Neuronal stem cell (in vitro differentiated cells): ENCODE measurements at regions not wholly inside any gene's neighbourhood (a gene's known extent, or its start where the extent isn't known, plus 50 kb on each side); places are given as distances from the start of the nearest gene placed in this dataset.

ENCODE experiments used
- DNase-seq: peaks from one replicate; pipeline ENCODE4 v3.0.0-alpha.2; 2013; ENCODE audit warnings: low spot score
- H2AFZ ChIP-seq: one replicate; pipeline ENCODE4 v1.6.1; 2013; ENCODE audit warnings: mild to moderate bottlenecking, low read length, inconsistent platforms
- H2AK5ac ChIP-seq: 2 replicates; pipeline ENCODE4 v1.6.1; 2013; ENCODE audit warnings: low read depth, mild to moderate bottlenecking, inconsistent platforms, low read length, moderate library complexity, mixed read lengths
- H2BK120ac ChIP-seq: 2 replicates; pipeline ENCODE4 v1.6.1; 2013; ENCODE audit warnings: low read depth, mild to moderate bottlenecking, inconsistent platforms, low read length, moderate library complexity, mixed read lengths
- H2BK12ac ChIP-seq: one replicate; pipeline ENCODE4 v1.6.1; 2013; ENCODE audit warnings: low read length, inconsistent platforms
- H2BK15ac ChIP-seq: 2 replicates; pipeline ENCODE4 v1.6.1; 2013; ENCODE audit warnings: mild to moderate bottlenecking, low read length, inconsistent platforms, mixed read lengths
- H2BK5ac ChIP-seq: one replicate; pipeline ENCODE4 v1.6.1; 2013; ENCODE audit warnings: inconsistent platforms, mild to moderate bottlenecking, low read length, moderate library complexity
- H3K14ac ChIP-seq: one replicate; pipeline ENCODE4 v1.6.1; 2013; ENCODE audit warnings: low read length, inconsistent platforms
- H3K18ac ChIP-seq: 2 replicates; pipeline ENCODE4 v1.6.1; 2013; ENCODE audit warnings: low read length, inconsistent platforms
- H3K23ac ChIP-seq: 2 replicates; pipeline ENCODE4 v1.6.1; 2013; ENCODE audit warnings: low read depth, mild to moderate bottlenecking, mixed read lengths, low read length, inconsistent platforms; ENCODE audit not compliant: poor library complexity
- H3K27ac ChIP-seq: replicated peaks from 3 replicates; pipeline ENCODE4 v1.5.1; 2013; ENCODE audit warnings: low read length, inconsistent platforms
- H3K27me3 ChIP-seq, 3 experiments: 2 replicates each; pipeline ENCODE4 v1.6.1; 2013; ENCODE audit warnings: low read length in 3 of 3, mild to moderate bottlenecking in 2 of 3, inconsistent platforms in 1 of 3, low read depth in 1 of 3, mixed read lengths in 1 of 3, moderate library complexity in 1 of 3; ENCODE audit not compliant: control insufficient read depth in 3 of 3, insufficient read depth in 3 of 3
- H3K36me3 ChIP-seq, 2 donors: replicated peaks in 1 of 2; 2 replicates each; pipeline ENCODE4 v1.6.1; 2013; ENCODE audit warnings: low read length in 2 of 2; ENCODE audit not compliant: control insufficient read depth in 2 of 2, insufficient read depth in 2 of 2
- H3K4ac ChIP-seq: 2 replicates; pipeline ENCODE4 v1.6.1; 2013; ENCODE audit warnings: inconsistent platforms, mild to moderate bottlenecking, low read length, moderate library complexity
- H3K4me1 ChIP-seq, 2 donors: 1 replicate in 1 of 2; 2 replicates in 1 of 2; pipeline ENCODE4 v1.6.1; 2013; ENCODE audit warnings: low read length in 2 of 2, low read depth in 1 of 2; ENCODE audit not compliant: control insufficient read depth in 2 of 2, insufficient read depth in 1 of 2
- H3K4me2 ChIP-seq: one replicate; pipeline ENCODE4 v1.6.1; 2013; ENCODE audit warnings: mild to moderate bottlenecking, low read length, inconsistent platforms; ENCODE audit not compliant: insufficient read depth, poor library complexity, severe bottlenecking
- H3K4me3 ChIP-seq, 2 donors: 2 replicates each; pipeline ENCODE4 v1.5.1; 2013; ENCODE audit warnings: low read length in 2 of 2, mild to moderate bottlenecking in 2 of 2, inconsistent platforms in 1 of 2, moderate library complexity in 1 of 2
- H3K79me1 ChIP-seq: one replicate; pipeline ENCODE4 v1.6.1; 2013; ENCODE audit warnings: low read depth, mild to moderate bottlenecking, inconsistent platforms, low read length, moderate library complexity
- H3K9ac ChIP-seq: one replicate; pipeline ENCODE4 v1.6.1; 2013; ENCODE audit warnings: mild to moderate bottlenecking, low read depth, low read length, inconsistent platforms; ENCODE audit not compliant: poor library complexity
- H3K9me3 ChIP-seq, 2 donors: replicated peaks in 1 of 2; 2 replicates each; pipeline versions ENCODE3 to v1.6.1; 2013; ENCODE audit warnings: low read length in 2 of 2, mild to moderate bottlenecking in 2 of 2, inconsistent platforms in 1 of 2, low read depth in 1 of 2, mixed read lengths in 1 of 2, moderate library complexity in 1 of 2; ENCODE audit not compliant: control insufficient read depth in 2 of 2, insufficient read depth in 1 of 2
- H4K8ac ChIP-seq: one replicate; pipeline ENCODE4 v1.6.1; 2013; ENCODE audit warnings: low read depth, mild to moderate bottlenecking, inconsistent platforms, low read length, moderate library complexity
- H4K91ac ChIP-seq: one replicate; pipeline ENCODE4 v1.6.1; 2013; ENCODE audit warnings: low read length, low read depth, mild to moderate bottlenecking, inconsistent platforms; ENCODE audit not compliant: poor library complexity
- WGBS, 2 donors: extraction: QIAGEN DNeasy Blood & Tissue Kit; methylation state at CpG; one replicate each; pipeline ENCODE4 v1.1.7; 2013; ENCODE audit warnings: missing lambda C conversion rate in 2 of 2, mixed read lengths in 1 of 2; ENCODE audit not compliant: insufficient read length in 2 of 2, insufficient replicate concordance in 1 of 2; ENCODE audit errors: extremely low coverage in 2 of 2; 5-methylcytosine and 5-hydroxymethylcytosine counted together

- H3K23ac ChIP-seq, result no peak overlapping the region
- no peaks in the 10 kb centered on the region for H3K36me3 ChIP-seq
- no peak overlapping the region for H2BK5ac ChIP-seq
- H3K18ac ChIP-seq, result no peak overlapping the region
- H2AFZ ChIP-seq, result peak overlapping the region; percentile 32
- H3K4me3 ChIP-seq, result no peak overlapping the region
- H3K14ac ChIP-seq, result no peak overlapping the region
- H3K27ac ChIP-seq, result no peak overlapping the region
- no peaks in the 10 kb centered on the region for H3K4me1 ChIP-seq
- no peak overlapping the region for H3K4ac ChIP-seq
- H2BK15ac ChIP-seq, result no peak overlapping the region
- no peak overlapping the region for H3K9ac ChIP-seq
- no peak overlapping the region for H4K8ac ChIP-seq
- no peak overlapping the region for H2BK12ac ChIP-seq
- H3K79me1 ChIP-seq, result no peaks in the 10 kb centered on the region
- no peaks in the 10 kb centered on the region for H3K27me3 ChIP-seq
- H2AK5ac ChIP-seq, result no peak overlapping the region
- no peak overlapping the region for H2BK120ac ChIP-seq
- H4K91ac ChIP-seq, result no peak overlapping the region
- H3K4me2 ChIP-seq, result no peak overlapping the region
- H3K9me3 ChIP-seq, result no peaks in the 10 kb centered on the region
- no peak for DNase-seq
- no CpG with 5 or more reads among the region's 5 CpGs for WGBS, 2 donors
Measured at GRCh38 chr3:177802151-177802900, 605.0 kb upstream of the TBL1XR1 start.

- no peak overlapping the region for H2AFZ ChIP-seq
- no peak overlapping the region for H3K14ac ChIP-seq
- H3K4me3 ChIP-seq, result no peak overlapping the region
- no peak overlapping the region for H3K18ac ChIP-seq
- H4K91ac ChIP-seq, result no peak overlapping the region
- H3K36me3 ChIP-seq, result no peaks in the 10 kb centered on the region
- no peak overlapping the region for H2BK5ac ChIP-seq
- H4K8ac ChIP-seq, result no peak overlapping the region
- no peak overlapping the region for H2AK5ac ChIP-seq
- no peak overlapping the region for H2BK120ac ChIP-seq
- H3K23ac ChIP-seq, result no peak overlapping the region
- H2BK12ac ChIP-seq, result no peak overlapping the region
- no peak overlapping the region for H3K9ac ChIP-seq
- no peaks in the 10 kb centered on the region for H3K9me3 ChIP-seq
- H3K4me2 ChIP-seq, result no peak overlapping the region
- no peak for DNase-seq
- no CpG with 5 or more reads among the region's 4 CpGs for WGBS, 2 donors
- no peak overlapping the region for H3K27ac ChIP-seq
- no peaks in the 10 kb centered on the region for H3K27me3 ChIP-seq
- no peak overlapping the region for H3K4ac ChIP-seq
- H2BK15ac ChIP-seq, result no peak overlapping the region
- no peaks in the 10 kb centered on the region for H3K79me1 ChIP-seq
- no peaks in the 10 kb centered on the region for H3K4me1 ChIP-seq
Measured at GRCh38 chr3:177803500-177803899, 606.2 kb upstream of the TBL1XR1 start.

- Histone ChIP-seq H3K4me2 (no peak overlapping the region), H3K18ac (no peak overlapping the region), H3K14ac (no peak overlapping the region), H2AK5ac (no peak overlapping the region), H2BK15ac (no peak overlapping the region), H3K4ac (no peak overlapping the region), H2BK5ac (no peak overlapping the region), H3K4me1 (no peaks in the 10 kb centered on the region), H3K4me3 (no peak overlapping the region), H3K36me3 (no peaks in the 10 kb centered on the region), H3K79me1 (no peaks in the 10 kb centered on the region), H3K27me3 (no peaks in the 10 kb centered on the region), H4K8ac (no peak overlapping the region), H2BK12ac (no peak overlapping the region), H3K27ac (no peak overlapping the region), H3K23ac (no peak overlapping the region), H2BK120ac (no peak overlapping the region), H2AFZ (no peak overlapping the region), H3K9ac (no peak overlapping the region), H4K91ac (no peak overlapping the region), H3K9me3 (no peaks in the 10 kb centered on the region)
- DNase-seq, result no peak
- no CpG with 5 or more reads among the region's 3 CpGs for WGBS, 2 donors
Measured at GRCh38 chr3:177804032-177804431, 606.8 kb upstream of the TBL1XR1 start.

- Histone ChIP-seq H2BK120ac (no peak overlapping the region), H3K4me3 (no peak overlapping the region), H3K4me2 (no peak overlapping the region), H3K4me1 (no peaks in the 10 kb centered on the region), H2BK5ac (no peak overlapping the region), H3K9ac (no peak overlapping the region), H4K91ac (no peak overlapping the region), H4K8ac (no peak overlapping the region), H3K27ac (no peak overlapping the region), H3K27me3 (no peaks in the 10 kb centered on the region), H2AK5ac (no peak overlapping the region), H3K9me3 (no peaks in the 10 kb centered on the region), H2BK12ac (no peak overlapping the region), H2AFZ (no peak overlapping the region), H2BK15ac (no peak overlapping the region), H3K23ac (no peak overlapping the region), H3K79me1 (no peaks in the 10 kb centered on the region), H3K14ac (no peak overlapping the region), H3K18ac (no peak overlapping the region), H3K4ac (no peak overlapping the region), H3K36me3 (no peaks in the 10 kb centered on the region)
- no peak for DNase-seq
- no CpG with 5 or more reads among the region's 9 CpGs for WGBS, 2 donors
Measured at GRCh38 chr3:177804646-177805045, 607.4 kb upstream of the TBL1XR1 start.
